Tibial nerve (tissue), 4 donors: ENCODE measurements at regions not wholly inside any gene's neighbourhood (a gene's known extent, or its start where the extent isn't known, plus 50 kb on each side); places are given as distances from the start of the nearest gene placed in this dataset.

Source experiments
- EP300 ChIP-seq, 2 donors: sonication (generic); formaldehyde crosslinking; IDR thresholded peaks; one replicate each; pipeline ENCODE4 v1.6.1; 2017; ENCODE audit warnings: antibody characterized with exemption in 2 of 2, mild to moderate bottlenecking in 1 of 2
- POLR2A ChIP-seq, 2 donors: fragments of 450-650 bp; IDR thresholded peaks; one replicate each; pipeline ENCODE4 v1.6.1; 2017; ENCODE audit warnings: antibody characterized with exemption in 2 of 2, mild to moderate bottlenecking in 2 of 2, moderate library complexity in 2 of 2
- TF ChIP-seq, protein P1 (sequence below), 5 experiments: fragments of 200-600 bp in 3 of 5; fragments of 450-650 bp in 2 of 5; sonication (generic) in 3 of 5; IDR thresholded peaks; one replicate each; pipeline ENCODE4 v1.5.1; 2016 to 2019; ENCODE audit warnings: antibody characterized with exemption in 5 of 5, mild to moderate bottlenecking in 3 of 5, moderate library complexity in 2 of 5

DNA sequence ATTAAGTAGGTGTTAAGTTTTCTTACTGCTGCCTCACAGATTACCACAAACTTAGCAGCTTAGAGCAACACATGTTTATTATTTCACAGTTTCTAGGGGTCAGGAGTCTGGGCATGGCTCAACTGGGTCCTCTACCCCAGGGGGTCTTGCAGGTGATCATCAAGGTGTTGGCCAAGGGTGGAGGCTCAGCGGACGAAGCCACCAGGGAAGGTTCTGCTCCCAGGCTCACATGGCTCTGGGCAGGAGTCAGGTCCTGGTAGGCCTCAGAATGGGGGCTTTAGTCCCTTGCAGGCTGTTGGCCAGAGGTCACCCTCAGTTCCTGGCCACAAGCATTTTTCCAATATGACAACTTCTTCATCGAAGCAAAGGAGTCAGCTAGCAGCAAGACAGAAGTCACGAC, 362.5 kb downstream of the PREX1 start:
- TF ChIP-seq, protein P1, sequence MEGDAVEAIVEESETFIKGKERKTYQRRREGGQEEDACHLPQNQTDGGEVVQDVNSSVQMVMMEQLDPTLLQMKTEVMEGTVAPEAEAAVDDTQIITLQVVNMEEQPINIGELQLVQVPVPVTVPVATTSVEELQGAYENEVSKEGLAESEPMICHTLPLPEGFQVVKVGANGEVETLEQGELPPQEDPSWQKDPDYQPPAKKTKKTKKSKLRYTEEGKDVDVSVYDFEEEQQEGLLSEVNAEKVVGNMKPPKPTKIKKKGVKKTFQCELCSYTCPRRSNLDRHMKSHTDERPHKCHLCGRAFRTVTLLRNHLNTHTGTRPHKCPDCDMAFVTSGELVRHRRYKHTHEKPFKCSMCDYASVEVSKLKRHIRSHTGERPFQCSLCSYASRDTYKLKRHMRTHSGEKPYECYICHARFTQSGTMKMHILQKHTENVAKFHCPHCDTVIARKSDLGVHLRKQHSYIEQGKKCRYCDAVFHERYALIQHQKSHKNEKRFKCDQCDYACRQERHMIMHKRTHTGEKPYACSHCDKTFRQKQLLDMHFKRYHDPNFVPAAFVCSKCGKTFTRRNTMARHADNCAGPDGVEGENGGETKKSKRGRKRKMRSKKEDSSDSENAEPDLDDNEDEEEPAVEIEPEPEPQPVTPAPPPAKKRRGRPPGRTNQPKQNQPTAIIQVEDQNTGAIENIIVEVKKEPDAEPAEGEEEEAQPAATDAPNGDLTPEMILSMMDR (IDR thresholded peaks at IDR 0.05) = no peak
- no peak for TF ChIP-seq EP300 (IDR thresholded peaks at IDR 0.05)
- TF ChIP-seq POLR2A (IDR thresholded peaks at IDR 0.05) = no peak
